Islet of Langerhans (tissue), 1 donor: ENCODE measurements at regions not wholly inside any gene's neighbourhood (a gene's known extent, or its start where the extent isn't known, plus 50 kb on each side); places are given as distances from the start of the nearest gene placed in this dataset.
"Not testable (repeated sequence)": the region's sequence is repeated elsewhere in the genome, so short reads cannot be mapped to it uniquely, and the experiment has no call there.

ENCODE experiments used
- FAIRE-seq: peaks from one replicate; lab custom pipeline; 2011; peaks lifted over from hg19 to GRCh38; lab: Jason Lieb, UNC

- FAIRE-seq: no peak
Observed at GRCh38 chr2:47295131-47295980, 73.8 kb upstream of the EPCAM start.

- FAIRE-seq: no peak
Observed at GRCh38 chr2:47293976-47294375, 75.1 kb upstream of the EPCAM start.

- no peak for FAIRE-seq
Observed at GRCh38 chr2:47288864-47289263, 80.2 kb upstream of the EPCAM start.

GRCh38 chr2:47283659-47284058 lies 85.5 kb upstream of the EPCAM start:
- FAIRE-seq: no peak

- FAIRE-seq: no peak
Observed at GRCh38 chr2:47282621-47283272, 86.4 kb upstream of the EPCAM start.

- FAIRE-seq: not testable (repeated sequence)
Observed at GRCh38 chr2:47279525-47279924, 89.6 kb upstream of the EPCAM start.

- no peak for FAIRE-seq
Observed at GRCh38 chr2:47277987-47278386, 91.1 kb upstream of the EPCAM start.

GRCh38 chr2:47277187-47277586 lies 91.9 kb upstream of the EPCAM start:
- FAIRE-seq: no peak

- FAIRE-seq: no peak
Observed at GRCh38 chr2:47276061-47276460, 93.0 kb upstream of the EPCAM start.

- no peak for FAIRE-seq
Observed at GRCh38 chr2:47274054-47274782, 94.9 kb upstream of the EPCAM start.

GRCh38 chr2:47272905-47273758 lies 96.0 kb upstream of the EPCAM start:
- no peak for FAIRE-seq

- no peak for FAIRE-seq
Observed at GRCh38 chr2:47272031-47272864, 95.9 kb upstream of the CALM2 start.

GRCh38 chr2:47271054-47272000 lies 95.0 kb upstream of the CALM2 start:
- FAIRE-seq: no peak

- FAIRE-seq: no peak
Observed at GRCh38 chr2:47270421-47270820, 94.1 kb upstream of the CALM2 start.

GRCh38 chr2:47269316-47270232 lies 93.3 kb upstream of the CALM2 start:
- FAIRE-seq: no peak

GRCh38 chr2:47267711-47268086 lies 91.4 kb upstream of the CALM2 start:
- FAIRE-seq: no peak

- no peak for FAIRE-seq
Observed at GRCh38 chr2:47266939-47267710, 90.8 kb upstream of the CALM2 start.

- FAIRE-seq: no peak
Observed at GRCh38 chr2:47265751-47266231, 89.5 kb upstream of the CALM2 start.
